Naive thymus-derived CD4-positive, alpha-beta T cell (primary cell): ENCODE measurements at regions not wholly inside any gene's neighbourhood (a gene's known extent, or its start where the extent isn't known, plus 50 kb on each side); places are given as distances from the start of the nearest gene placed in this dataset.

Experiments
- ATAC-seq: fragments of 150-1000 bp; cut with Tn5 transposase; 2 replicates; pipeline ENCODE4 v1.10.0; 2021; ENCODE audit warnings: mild to moderate bottlenecking, moderate library complexity
- CTCF ChIA-PET: fragments of 350-600 bp; sonication (Branson Sonifier 250); formaldehyde crosslinking; loops from one replicate; lab custom pipeline; 2021; ENCODE audit warnings: antibody characterized with exemption; lab: Charles Lee
- POLR2A ChIA-PET: fragments of 350-600 bp; sonication (Branson Sonifier 250); formaldehyde crosslinking; loops from one replicate; lab custom pipeline; 2021; ENCODE audit warnings: antibody characterized with exemption, inconsistent platforms; lab: Charles Lee
- DNase-seq, 9 donors: peaks; one replicate each; pipeline versions ENCODE4 v3.0.0 to v3.0.0-alpha.2; 2020 to 2022; ENCODE audit warnings: mixed read lengths in 1 of 9
- H3K27ac ChIP-seq: one replicate; pipeline ENCODE4 v1.7.0; 2013; ENCODE audit warnings: mild to moderate bottlenecking, low read depth, low read length, moderate library complexity
- H3K27me3 ChIP-seq, 2 donors: one replicate each; pipeline ENCODE4 v1.7.0; 2013; ENCODE audit warnings: low read length in 2 of 2, mild to moderate bottlenecking in 2 of 2, moderate library complexity in 2 of 2; ENCODE audit not compliant: control insufficient read depth in 2 of 2, insufficient read depth in 2 of 2
- H3K36me3 ChIP-seq, 3 experiments: 1 replicate in 2 of 3; 2 replicates in 1 of 3; pipeline ENCODE4 v1.7.0; 2013; ENCODE audit warnings: low read length in 3 of 3, mild to moderate bottlenecking in 3 of 3, moderate library complexity in 1 of 3; ENCODE audit not compliant: insufficient read depth in 3 of 3, control insufficient read depth in 2 of 3
- H3K4me1 ChIP-seq, 2 donors: one replicate each; pipeline ENCODE4 v1.7.0; 2013; ENCODE audit warnings: low read length in 2 of 2, mild to moderate bottlenecking in 2 of 2, moderate library complexity in 1 of 2; ENCODE audit not compliant: control insufficient read depth in 2 of 2, insufficient read depth in 2 of 2
- H3K4me3 ChIP-seq: 2 replicates; pipeline ENCODE4 v1.7.0; 2013; ENCODE audit warnings: mild to moderate bottlenecking, low read length
- H3K9me3 ChIP-seq, 3 experiments: 1 replicate in 2 of 3; 2 replicates in 1 of 3; pipeline ENCODE4 v1.7.0; 2013; ENCODE audit warnings: low read length in 3 of 3; ENCODE audit not compliant: control insufficient read depth in 2 of 3
- H3K27ac Mint-ChIP-seq, 9 donors: one replicate each; pipeline ENCODE4 v1.8.0; 2020 to 2022; ENCODE audit warnings: mixed read lengths in 9 of 9, mild to moderate bottlenecking in 8 of 9, moderate library complexity in 5 of 9, inconsistent platforms in 2 of 9
- H3K27me3 Mint-ChIP-seq, 5 donors: one replicate each; pipeline ENCODE4 v1.8.0; 2021 to 2022; ENCODE audit warnings: mixed read lengths in 5 of 5, mild to moderate bottlenecking in 1 of 5
- H3K36me3 Mint-ChIP-seq, 5 donors: one replicate each; pipeline ENCODE4 v1.8.0; 2020 to 2022; ENCODE audit warnings: mixed read lengths in 5 of 5, mild to moderate bottlenecking in 3 of 5, inconsistent platforms in 1 of 5
- H3K4me1 Mint-ChIP-seq, 7 donors: one replicate each; pipeline ENCODE4 v1.8.0; 2020 to 2022; ENCODE audit warnings: mixed read lengths in 7 of 7, mild to moderate bottlenecking in 3 of 7, inconsistent platforms in 1 of 7
- H3K4me3 Mint-ChIP-seq, 10 donors: one replicate each; pipeline ENCODE4 v1.8.0; 2020 to 2022; ENCODE audit warnings: mild to moderate bottlenecking in 10 of 10, mixed read lengths in 10 of 10, moderate library complexity in 6 of 10, inconsistent platforms in 2 of 10
- H3K9me3 Mint-ChIP-seq, 11 donors: one replicate each; pipeline ENCODE4 v1.8.0; 2020 to 2022; ENCODE audit warnings: mixed read lengths in 11 of 11, mild to moderate bottlenecking in 4 of 11, inconsistent platforms in 1 of 11, moderate library complexity in 1 of 11
- intact Hi-C, 2 donors: fragments of 100-400 bp; cut with micrococcal nuclease; formaldehyde crosslinking; loops; one replicate each; pipeline ENCODE4 v1.15.1; 2023

DNA sequence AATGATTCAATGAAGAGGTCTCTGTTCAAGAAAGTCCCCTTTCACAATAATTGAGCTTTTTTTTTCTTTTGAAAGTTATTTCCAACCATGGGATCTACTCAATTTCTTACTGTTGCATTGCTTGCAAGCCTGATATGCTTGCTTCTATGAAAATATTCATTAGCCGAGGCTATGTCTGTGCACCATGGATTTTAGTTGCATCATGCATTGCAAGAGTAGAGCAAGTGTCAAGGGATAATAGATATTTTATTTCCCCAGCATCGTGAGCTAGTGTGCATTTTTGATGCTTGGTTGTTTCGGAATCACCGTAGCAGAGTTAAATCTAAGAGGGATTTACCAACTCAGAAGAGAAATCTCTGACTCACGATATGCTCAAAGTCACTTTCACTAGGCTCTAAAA, 222.0 kb downstream of the SH2D4B start:
- no peak overlapping the region for H3K27ac Mint-ChIP-seq
- ATAC-seq: no peak
- H3K4me3 Mint-ChIP-seq: no peak overlapping the region

DNA sequence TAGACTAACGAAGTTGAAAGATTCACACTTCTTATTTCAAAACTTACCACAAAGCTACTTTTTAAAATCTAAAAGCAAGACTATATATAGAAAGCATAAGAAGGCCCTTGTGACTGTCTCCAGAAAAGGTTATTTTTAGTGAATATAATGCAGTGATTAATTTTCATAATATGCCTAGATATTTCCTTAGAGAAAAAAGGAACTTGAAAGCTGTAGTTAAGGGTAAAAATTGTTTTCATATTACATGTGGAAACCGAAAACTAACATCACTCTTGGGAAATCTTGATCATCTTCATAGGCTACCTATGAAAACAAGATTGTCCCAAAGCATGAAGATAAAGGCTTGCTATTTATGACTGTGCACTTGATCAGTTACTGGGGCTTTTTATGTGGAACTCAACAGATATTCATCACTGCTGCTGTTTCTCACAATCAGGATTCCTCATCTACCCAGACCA, 223.2 kb downstream of the SH2D4B start:
- Mint-ChIP-seq H3K27ac (no peak overlapping the region), H3K4me1 (no peaks in the 10 kb centered on the region), H3K36me3 (no peaks in the 10 kb centered on the region), H3K27me3 (peaks cover 0 to 22% (median 16%) of the 10 kb centered on the region in 5 donors), H3K9me3 (peaks cover 0 to 1% (median 0%) of the 10 kb centered on the region in 11 donors), H3K4me3 (no peak overlapping the region)
- no peaks in the 10 kb centered on the region for H3K36me3 ChIP-seq
- no peak for DNase-seq
- no peak overlapping the region for H3K4me3 ChIP-seq
- ATAC-seq: no peak
- ChIA-PET POLR2A (no interaction called here), CTCF (no interaction called here)
- no peaks in the 10 kb centered on the region for H3K4me1 ChIP-seq
- H3K9me3 ChIP-seq: no peaks in the 10 kb centered on the region
- intact Hi-C loops: no loop called here
- H3K27me3 ChIP-seq: no peaks in the 10 kb centered on the region
- H3K27ac ChIP-seq: no peak overlapping the region

More for the DNA sequence above, 222.0 kb downstream of the SH2D4B start:
- ChIA-PET POLR2A (no interaction called here), CTCF (no interaction called here)
- H3K27me3 Mint-ChIP-seq: peaks cover 0 to 26% (median 16%) of the 10 kb centered on the region in 5 donors
- no peak overlapping the region for H3K27ac ChIP-seq
- H3K36me3 Mint-ChIP-seq: no peaks in the 10 kb centered on the region
- no peaks in the 10 kb centered on the region for H3K36me3 ChIP-seq
- H3K4me1 ChIP-seq: no peaks in the 10 kb centered on the region
- no peaks in the 10 kb centered on the region for H3K9me3 ChIP-seq
- no peak for DNase-seq
- H3K27me3 ChIP-seq: no peaks in the 10 kb centered on the region
- H3K4me1 Mint-ChIP-seq: no peaks in the 10 kb centered on the region
- H3K4me3 ChIP-seq: no peak overlapping the region
- intact Hi-C loops: no loop called here
- peaks cover 0 to 3% (median 0%) of the 10 kb centered on the region in 11 donors for H3K9me3 Mint-ChIP-seq

DNA sequence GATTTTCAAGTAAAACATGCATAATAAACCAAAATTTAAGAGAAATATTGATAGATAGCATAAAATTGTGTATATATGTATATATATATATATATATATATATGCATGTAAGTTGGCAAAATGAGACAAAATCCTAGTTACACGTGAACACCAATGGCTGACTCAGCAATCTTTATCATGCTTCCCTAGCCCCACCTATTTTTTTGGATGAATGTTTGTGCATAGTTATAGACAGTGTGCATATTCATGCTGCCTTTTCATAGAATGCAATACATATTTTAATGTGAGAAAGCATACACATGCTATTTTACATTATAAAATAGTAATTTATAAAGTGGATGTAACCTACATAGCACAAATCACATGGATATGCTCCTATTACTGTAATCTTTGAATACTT, 230.3 kb downstream of the SH2D4B start:
- ChIA-PET POLR2A (no interaction called here), CTCF (no interaction called here)
- Mint-ChIP-seq H3K4me3 (no peak overlapping the region), H3K36me3 (no peaks in the 10 kb centered on the region), H3K27ac (no peak overlapping the region), H3K9me3 (no peaks in the 10 kb centered on the region), H3K4me1 (no peaks in the 10 kb centered on the region), H3K27me3 (peaks cover 6 to 23% (median 19%) of the 10 kb centered on the region in 5 donors)
- DNase-seq: no peak
- Histone ChIP-seq H3K4me3 (no peak overlapping the region), H3K27me3 (no peaks in the 10 kb centered on the region), H3K4me1 (no peaks in the 10 kb centered on the region), H3K9me3 (no peaks in the 10 kb centered on the region), H3K27ac (no peak overlapping the region), H3K36me3 (no peaks in the 10 kb centered on the region)
- ATAC-seq: no peak
- intact Hi-C loops: no loop called here

DNA sequence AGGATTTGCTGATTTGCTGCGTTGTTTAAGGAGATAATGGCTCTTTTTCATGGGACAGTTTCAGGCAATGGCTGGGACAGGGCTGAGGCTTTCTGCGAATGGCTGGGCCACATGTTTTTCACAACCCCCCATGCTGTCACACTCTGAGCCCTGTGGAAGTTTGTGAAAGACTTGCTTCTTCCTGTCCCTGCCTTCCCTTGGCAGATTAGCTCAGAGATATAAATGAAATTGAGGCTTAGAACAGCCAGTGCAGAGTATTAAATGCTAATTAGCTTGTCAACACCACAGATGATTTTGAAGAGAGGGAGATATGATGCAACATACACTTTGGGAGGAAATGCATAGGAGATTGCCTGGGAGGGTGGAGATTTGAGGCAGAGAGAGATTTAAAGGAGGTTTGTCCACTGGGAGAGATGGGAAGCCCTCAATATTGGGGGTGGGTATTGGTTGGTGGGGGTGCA, 232.0 kb downstream of the SH2D4B start:
- no peak for ATAC-seq
- Mint-ChIP-seq H3K4me1 (no peaks in the 10 kb centered on the region), H3K27me3 (peaks cover 6 to 34% (median 29%) of the 10 kb centered on the region in 5 donors), H3K27ac (no peak overlapping the region), H3K36me3 (no peaks in the 10 kb centered on the region), H3K9me3 (peaks cover 0 to 2% (median 0%) of the 10 kb centered on the region in 11 donors), H3K4me3 (no peak overlapping the region)
- ChIA-PET POLR2A (no interaction called here), CTCF (no interaction called here)
- Histone ChIP-seq H3K9me3 (no peaks in the 10 kb centered on the region), H3K4me3 (no peak overlapping the region), H3K4me1 (no peaks in the 10 kb centered on the region), H3K27me3 (no peaks in the 10 kb centered on the region), H3K27ac (no peak overlapping the region), H3K36me3 (no peaks in the 10 kb centered on the region)
- DNase-seq: no peak
- intact Hi-C loops: no loop called here

DNA sequence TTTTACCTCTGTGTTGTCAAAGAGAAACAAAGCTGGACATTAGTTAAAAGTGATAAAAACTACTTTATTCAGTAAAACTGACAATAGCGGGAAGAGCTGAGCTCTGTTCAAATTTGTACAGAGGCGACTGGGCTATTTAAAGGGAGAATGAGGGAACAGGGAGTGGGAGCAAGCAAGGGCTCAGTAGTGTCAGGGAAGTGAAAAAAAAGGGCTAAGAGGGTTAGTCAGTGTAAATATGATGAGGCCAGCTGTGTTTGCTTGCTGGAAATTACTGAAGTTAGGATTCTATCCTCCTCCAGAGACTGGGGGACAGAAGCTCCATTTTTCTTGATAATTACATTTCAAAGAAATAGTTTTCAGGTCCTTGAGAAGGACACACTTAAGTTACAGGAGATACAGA, 232.5 kb downstream of the SH2D4B start:
- intact Hi-C loops: no loop called here
- Histone ChIP-seq H3K4me1 (no peaks in the 10 kb centered on the region), H3K27ac (no peak overlapping the region), H3K36me3 (no peaks in the 10 kb centered on the region), H3K27me3 (no peaks in the 10 kb centered on the region), H3K4me3 (no peak overlapping the region), H3K9me3 (no peaks in the 10 kb centered on the region)
- Mint-ChIP-seq H3K27me3 (peaks cover 6 to 34% (median 29%) of the 10 kb centered on the region in 5 donors), H3K27ac (no peak overlapping the region), H3K36me3 (no peaks in the 10 kb centered on the region), H3K4me1 (no peaks in the 10 kb centered on the region), H3K4me3 (no peak overlapping the region), H3K9me3 (peaks cover 0 to 2% (median 0%) of the 10 kb centered on the region in 11 donors)
- ChIA-PET POLR2A (no interaction called here), CTCF (no interaction called here)
- DNase-seq: no peak
- no peak for ATAC-seq

DNA sequence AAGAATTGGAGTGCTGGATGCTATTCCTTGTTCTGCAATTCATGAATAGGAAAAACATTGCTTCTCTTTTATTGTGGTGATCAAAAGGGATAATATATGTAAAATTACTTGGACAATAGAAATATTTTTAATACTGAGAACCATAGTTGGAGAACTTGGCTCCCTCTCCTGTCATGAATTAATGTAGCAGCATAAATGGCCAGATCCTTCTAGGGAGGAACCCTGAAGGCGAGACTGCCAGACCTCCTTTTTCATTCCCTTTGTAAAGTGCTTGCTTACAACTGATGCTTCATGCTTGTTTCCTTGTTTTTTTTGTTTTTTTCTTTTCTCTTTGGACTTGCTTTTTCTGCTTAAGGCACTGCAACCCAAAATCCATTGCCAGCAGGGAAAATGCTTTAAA, 233.6 kb downstream of the SH2D4B start:
- H3K4me1 ChIP-seq: no peaks in the 10 kb centered on the region
- ChIA-PET POLR2A (no interaction called here), CTCF (no interaction called here)
- H3K27me3 ChIP-seq: no peaks in the 10 kb centered on the region
- H3K4me1 Mint-ChIP-seq: no peaks in the 10 kb centered on the region
- peaks cover 6 to 36% (median 29%) of the 10 kb centered on the region in 5 donors for H3K27me3 Mint-ChIP-seq
- no peak overlapping the region for H3K4me3 Mint-ChIP-seq
- no peak overlapping the region for H3K27ac ChIP-seq
- ATAC-seq (no peak), DNase-seq (no peak)
- H3K9me3 ChIP-seq: no peaks in the 10 kb centered on the region
- H3K36me3 ChIP-seq: no peaks in the 10 kb centered on the region
- H3K4me3 ChIP-seq: no peak overlapping the region
- peaks cover 0 to 2% (median 0%) of the 10 kb centered on the region in 11 donors for H3K9me3 Mint-ChIP-seq
- H3K27ac Mint-ChIP-seq: no peak overlapping the region
- intact Hi-C loops: no loop called here
- H3K36me3 Mint-ChIP-seq: no peaks in the 10 kb centered on the region

DNA sequence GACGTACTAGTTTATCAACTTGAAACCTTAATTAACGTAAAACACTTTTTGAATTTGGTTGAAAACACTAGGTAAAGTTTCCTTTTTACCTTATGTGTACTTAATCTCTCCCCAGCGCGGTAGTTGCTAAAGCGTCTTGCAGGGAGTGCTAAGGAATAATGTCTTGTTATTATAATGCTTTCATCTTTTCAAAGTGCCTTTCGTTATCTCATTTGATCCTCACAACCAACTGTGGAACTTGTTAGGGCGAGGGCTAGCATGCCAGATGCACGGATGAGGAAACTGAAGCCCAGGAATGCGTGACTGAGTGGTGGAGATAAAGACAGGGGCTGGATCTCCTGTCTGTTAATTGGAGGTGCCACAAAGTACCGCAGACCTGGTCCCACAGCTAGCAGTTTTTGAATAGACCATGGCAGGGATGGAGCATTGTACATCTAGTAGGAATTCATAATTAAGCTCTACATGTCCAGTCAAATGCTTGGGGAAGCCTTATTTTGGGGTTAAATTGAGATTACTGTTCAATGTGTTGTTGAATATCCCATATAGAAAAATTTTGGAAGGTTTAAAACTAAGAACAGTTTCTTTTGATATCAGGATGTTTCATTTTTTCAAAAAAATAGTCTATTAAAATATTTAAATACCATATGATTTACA, 234.3 kb downstream of the SH2D4B start:
- DNase-seq (no peak), ATAC-seq (no peak)
- ChIA-PET CTCF (no interaction called here), POLR2A (no interaction called here)
- H3K27me3 ChIP-seq: no peaks in the 10 kb centered on the region
- H3K4me1 ChIP-seq: no peaks in the 10 kb centered on the region
- H3K27ac ChIP-seq: no peak overlapping the region
- intact Hi-C loops: no loop called here
- Mint-ChIP-seq H3K27ac (no peak overlapping the region), H3K36me3 (no peaks in the 10 kb centered on the region), H3K4me1 (no peaks in the 10 kb centered on the region), H3K9me3 (peaks cover 0 to 2% (median 0%) of the 10 kb centered on the region in 11 donors), H3K27me3 (peaks cover 6 to 31% (median 29%) of the 10 kb centered on the region in 5 donors), H3K4me3 (no peak overlapping the region)
- no peaks in the 10 kb centered on the region for H3K9me3 ChIP-seq
- no peaks in the 10 kb centered on the region for H3K36me3 ChIP-seq
- H3K4me3 ChIP-seq: no peak overlapping the region
